Omental fat pad (tissue), 3 donors: ENCODE measurements at regions not wholly inside any gene's neighbourhood (a gene's known extent, or its start where the extent isn't known, plus 50 kb on each side); places are given as distances from the start of the nearest gene placed in this dataset.
A peak's percentile ranks its signal among the peaks of the same experiment; 100 is the strongest.

Experiments used
- ATAC-seq: fragments of 150-250 bp; one replicate; pipeline ENCODE4 v1.9.1; 2016; ENCODE audit warnings: mild to moderate bottlenecking, moderate library complexity; ENCODE audit not compliant: low FRiP score
- DNase-seq: peaks from one replicate; pipeline ENCODE4 v3.0.0-alpha.2; 2019; ENCODE audit warnings: low spot score
- CTCF ChIP-seq, 3 donors: fragments of 450-650 bp; IDR thresholded peaks; one replicate each; pipeline ENCODE4 v1.5.1; 2016 to 2017; ENCODE audit warnings: antibody characterized with exemption in 3 of 3, mild to moderate bottlenecking in 3 of 3, moderate library complexity in 2 of 3

- no peak for TF ChIP-seq CTCF (IDR thresholded peaks at IDR 0.05)
- ATAC-seq (no peak), DNase-seq (no peak)
Measured at GRCh38 chr11:91231226-91231625, 993.4 kb upstream of the FAT3 start.

- DNase-seq (no peak), ATAC-seq (no peak)
- no peak for TF ChIP-seq CTCF (IDR thresholded peaks at IDR 0.05)
Measured at GRCh38 chr11:91230647-91231046, 994.0 kb upstream of the FAT3 start.

GRCh38 chr11:91222830-91223229 is 1000.0 kb upstream of the CHORDC1 start:
- ATAC-seq = no peak
- TF ChIP-seq CTCF (IDR thresholded peaks at IDR 0.05) = no peak
- DNase-seq = no peak

- ATAC-seq = peak; percentile 84
- no peak for TF ChIP-seq CTCF (IDR thresholded peaks at IDR 0.05)
- no peak for DNase-seq
Measured at GRCh38 chr11:91220476-91221202, 997.8 kb upstream of the CHORDC1 start.

GRCh38 chr11:91219535-91219934 is 996.7 kb upstream of the CHORDC1 start:
- no peak for TF ChIP-seq CTCF (IDR thresholded peaks at IDR 0.05)
- ATAC-seq (no peak), DNase-seq (no peak)

GRCh38 chr11:91209751-91210150 is 986.9 kb upstream of the CHORDC1 start:
- no peak for TF ChIP-seq CTCF (IDR thresholded peaks at IDR 0.05)
- DNase-seq (no peak), ATAC-seq (no peak)

GRCh38 chr11:91209306-91209705 is 986.5 kb upstream of the CHORDC1 start:
- TF ChIP-seq CTCF (IDR thresholded peaks at IDR 0.05) = no peak
- no peak for ATAC-seq
- DNase-seq = no peak
